ENCODE measurements at regions not wholly inside any gene's neighbourhood (a gene's known extent, or its start where the extent isn't known, plus 50 kb on each side); places are given as distances from the start of the nearest gene placed in this dataset.

GRCh38 chrX:100098660-100099375, 311.3 kb downstream of the PCDH19 start:
- peaks cover 12% of the 10 kb centered on the region for H3K4me1 Mint-ChIP-seq
- CTCF ChIA-PET: no interaction called here

GRCh38 chrX:100090931-100091330, 319.1 kb downstream of the PCDH19 start:
- no peak for DNase-seq (ENCODE audit: low spot score)
- H3K27me3 Mint-ChIP-seq (ENCODE audit: low read depth): no peaks in the 10 kb centered on the region; the same call in 1 of the 2 replicates
- H3K9me3 Mint-ChIP-seq: peaks cover 26% of the 10 kb centered on the region
- H3K36me3 Mint-ChIP-seq: peaks cover 20% of the 10 kb centered on the region
- no peak overlapping the region for H3K27ac Mint-ChIP-seq
- no peak for ATAC-seq
- CTCF ChIA-PET: no interaction called here
- POLR2A ChIA-PET: interaction anchor here (0.6 kb wide), 1 partner anchor 220 kb away, joined by 3 read pairs; no protein-coding TSS in a partner anchor
- TF ChIP-seq ATF1 (CRISPR knock-in tag; IDR thresholded peaks at IDR 0.05): no peak
- TF ChIP-seq JAZF1 (CRISPR knock-in tag; IDR thresholded peaks at IDR 0.05): no peak
- no peak for TF ChIP-seq ZNF232 (CRISPR knock-in tag; IDR thresholded peaks at IDR 0.05)
- TF ChIP-seq, protein P1, sequence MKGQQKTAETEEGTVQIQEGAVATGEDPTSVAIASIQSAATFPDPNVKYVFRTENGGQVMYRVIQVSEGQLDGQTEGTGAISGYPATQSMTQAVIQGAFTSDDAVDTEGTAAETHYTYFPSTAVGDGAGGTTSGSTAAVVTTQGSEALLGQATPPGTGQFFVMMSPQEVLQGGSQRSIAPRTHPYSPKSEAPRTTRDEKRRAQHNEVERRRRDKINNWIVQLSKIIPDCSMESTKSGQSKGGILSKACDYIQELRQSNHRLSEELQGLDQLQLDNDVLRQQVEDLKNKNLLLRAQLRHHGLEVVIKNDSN (CRISPR knock-in tag; IDR thresholded peaks at IDR 0.05): no peak
- no peak for TF ChIP-seq ZNF671 (CRISPR knock-in tag; IDR thresholded peaks at IDR 0.05)
- TF ChIP-seq CBFB (CRISPR knock-in tag; IDR thresholded peaks at IDR 0.05; ENCODE audit: low read depth): no peak
- TF ChIP-seq FOXP4 (CRISPR knock-in tag; IDR thresholded peaks at IDR 0.05): no peak
- no peak for TF ChIP-seq RELA (CRISPR knock-in tag; IDR thresholded peaks at IDR 0.05; ENCODE audit: borderline replicate concordance)
- TF ChIP-seq HMGXB4 (CRISPR knock-in tag; IDR thresholded peaks at IDR 0.05): no peak
- no peak for TF ChIP-seq ZNF416 (CRISPR knock-in tag; IDR thresholded peaks at IDR 0.05)
- TF ChIP-seq, protein P2, sequence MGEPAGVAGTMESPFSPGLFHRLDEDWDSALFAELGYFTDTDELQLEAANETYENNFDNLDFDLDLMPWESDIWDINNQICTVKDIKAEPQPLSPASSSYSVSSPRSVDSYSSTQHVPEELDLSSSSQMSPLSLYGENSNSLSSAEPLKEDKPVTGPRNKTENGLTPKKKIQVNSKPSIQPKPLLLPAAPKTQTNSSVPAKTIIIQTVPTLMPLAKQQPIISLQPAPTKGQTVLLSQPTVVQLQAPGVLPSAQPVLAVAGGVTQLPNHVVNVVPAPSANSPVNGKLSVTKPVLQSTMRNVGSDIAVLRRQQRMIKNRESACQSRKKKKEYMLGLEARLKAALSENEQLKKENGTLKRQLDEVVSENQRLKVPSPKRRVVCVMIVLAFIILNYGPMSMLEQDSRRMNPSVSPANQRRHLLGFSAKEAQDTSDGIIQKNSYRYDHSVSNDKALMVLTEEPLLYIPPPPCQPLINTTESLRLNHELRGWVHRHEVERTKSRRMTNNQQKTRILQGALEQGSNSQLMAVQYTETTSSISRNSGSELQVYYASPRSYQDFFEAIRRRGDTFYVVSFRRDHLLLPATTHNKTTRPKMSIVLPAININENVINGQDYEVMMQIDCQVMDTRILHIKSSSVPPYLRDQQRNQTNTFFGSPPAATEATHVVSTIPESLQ (CRISPR knock-in tag; IDR thresholded peaks at IDR 0.05): no peak
- TF ChIP-seq CREB1 (CRISPR knock-in tag; IDR thresholded peaks at IDR 0.05): no peak
- no peak overlapping the region for H3K4me3 Mint-ChIP-seq
- no peaks in the 10 kb centered on the region for H3K4me1 Mint-ChIP-seq

More at GRCh38 chrX:100098660-100099375, 311.3 kb downstream of the PCDH19 start:
- Mint-ChIP-seq H3K27me3 (ENCODE audit: low read depth) (no peaks in the 10 kb centered on the region), H3K36me3 (peaks cover 12% of the 10 kb centered on the region), H3K4me3 (no peak overlapping the region), H3K9me3 (peaks cover 12% of the 10 kb centered on the region), H3K27ac (no peak overlapping the region)
- no peak for DNase-seq (ENCODE audit: low spot score)
- POLR2A ChIA-PET: no interaction called here
- TF ChIP-seq TEAD1 (CRISPR knock-in tag; IDR thresholded peaks at IDR 0.05): no peak
- no peak for ATAC-seq

- H3K27ac Mint-ChIP-seq: no peak overlapping the region
- H3K4me3 Mint-ChIP-seq: no peak overlapping the region
- CTCF ChIA-PET: no interaction called here
- no peaks in the 10 kb centered on the region; the same call in 1 of the 2 replicates for H3K27me3 Mint-ChIP-seq (ENCODE audit: low read depth)
- no peak for DNase-seq (ENCODE audit: low spot score)
- no peaks in the 10 kb centered on the region for H3K4me1 Mint-ChIP-seq
- ATAC-seq: no peak
- H3K9me3 Mint-ChIP-seq: peaks cover 23% of the 10 kb centered on the region
- H3K36me3 Mint-ChIP-seq: peaks cover 18% of the 10 kb centered on the region
- POLR2A ChIA-PET: no interaction called here
- TF ChIP-seq MAX (CRISPR knock-in tag; IDR thresholded peaks at IDR 0.05) (no peak), ATF2 (CRISPR knock-in tag; IDR thresholded peaks at IDR 0.05; ENCODE audit: borderline replicate concordance, low read depth) (no peak), FOXP1 (CRISPR knock-in tag; IDR thresholded peaks at IDR 0.05; ENCODE audit: borderline replicate concordance) (no peak)
- TF ChIP-seq, protein P3, sequence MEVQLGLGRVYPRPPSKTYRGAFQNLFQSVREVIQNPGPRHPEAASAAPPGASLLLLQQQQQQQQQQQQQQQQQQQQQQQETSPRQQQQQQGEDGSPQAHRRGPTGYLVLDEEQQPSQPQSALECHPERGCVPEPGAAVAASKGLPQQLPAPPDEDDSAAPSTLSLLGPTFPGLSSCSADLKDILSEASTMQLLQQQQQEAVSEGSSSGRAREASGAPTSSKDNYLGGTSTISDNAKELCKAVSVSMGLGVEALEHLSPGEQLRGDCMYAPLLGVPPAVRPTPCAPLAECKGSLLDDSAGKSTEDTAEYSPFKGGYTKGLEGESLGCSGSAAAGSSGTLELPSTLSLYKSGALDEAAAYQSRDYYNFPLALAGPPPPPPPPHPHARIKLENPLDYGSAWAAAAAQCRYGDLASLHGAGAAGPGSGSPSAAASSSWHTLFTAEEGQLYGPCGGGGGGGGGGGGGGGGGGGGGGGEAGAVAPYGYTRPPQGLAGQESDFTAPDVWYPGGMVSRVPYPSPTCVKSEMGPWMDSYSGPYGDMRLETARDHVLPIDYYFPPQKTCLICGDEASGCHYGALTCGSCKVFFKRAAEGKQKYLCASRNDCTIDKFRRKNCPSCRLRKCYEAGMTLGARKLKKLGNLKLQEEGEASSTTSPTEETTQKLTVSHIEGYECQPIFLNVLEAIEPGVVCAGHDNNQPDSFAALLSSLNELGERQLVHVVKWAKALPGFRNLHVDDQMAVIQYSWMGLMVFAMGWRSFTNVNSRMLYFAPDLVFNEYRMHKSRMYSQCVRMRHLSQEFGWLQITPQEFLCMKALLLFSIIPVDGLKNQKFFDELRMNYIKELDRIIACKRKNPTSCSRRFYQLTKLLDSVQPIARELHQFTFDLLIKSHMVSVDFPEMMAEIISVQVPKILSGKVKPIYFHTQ (CRISPR knock-in tag; IDR thresholded peaks at IDR 0.05): no peak
- TF ChIP-seq, protein P4, sequence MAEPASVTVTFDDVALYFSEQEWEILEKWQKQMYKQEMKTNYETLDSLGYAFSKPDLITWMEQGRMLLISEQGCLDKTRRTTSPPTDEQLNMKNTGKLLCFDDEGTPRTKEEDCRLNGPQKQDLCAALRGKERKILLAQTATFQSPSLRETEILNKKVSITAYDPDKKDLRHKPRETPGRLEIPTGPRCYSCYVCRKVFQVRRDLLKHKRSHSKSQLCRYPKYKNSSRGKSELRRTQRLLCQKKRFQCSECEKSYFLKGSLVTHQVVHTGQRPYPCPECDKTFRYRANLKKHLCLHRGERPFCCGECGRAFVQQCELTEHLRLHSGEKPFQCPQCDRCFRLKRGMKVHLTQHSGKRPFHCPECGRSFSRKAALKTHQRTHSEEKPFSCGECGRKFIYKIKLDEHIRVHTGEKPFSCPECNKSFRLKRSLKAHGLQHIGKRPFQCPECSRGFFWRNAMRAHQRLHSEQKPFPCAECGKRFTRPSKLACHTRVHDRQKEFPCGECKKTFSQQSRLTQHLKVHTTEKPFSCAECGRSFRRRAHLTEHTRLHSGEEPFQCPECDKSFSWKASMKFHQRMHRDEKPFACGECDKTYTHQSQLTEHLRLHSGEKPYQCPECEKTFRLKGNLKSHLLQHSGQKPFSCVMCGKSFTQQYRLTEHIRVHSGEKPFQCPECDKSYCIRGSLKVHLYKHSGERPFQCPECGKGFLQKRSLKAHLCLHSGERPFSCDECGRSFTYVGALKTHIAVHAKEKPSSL (CRISPR knock-in tag; conservative IDR thresholded peaks at IDR 0.05): no peak
These were observed 320.3 kb downstream of the PCDH19 start for GRCh38 chrX:100089724-100090123.
